ENCODE measurements at regions not wholly inside any gene's neighbourhood (a gene's known extent, or its start where the extent isn't known, plus 50 kb on each side); places are given as distances from the start of the nearest gene placed in this dataset.

DNA sequence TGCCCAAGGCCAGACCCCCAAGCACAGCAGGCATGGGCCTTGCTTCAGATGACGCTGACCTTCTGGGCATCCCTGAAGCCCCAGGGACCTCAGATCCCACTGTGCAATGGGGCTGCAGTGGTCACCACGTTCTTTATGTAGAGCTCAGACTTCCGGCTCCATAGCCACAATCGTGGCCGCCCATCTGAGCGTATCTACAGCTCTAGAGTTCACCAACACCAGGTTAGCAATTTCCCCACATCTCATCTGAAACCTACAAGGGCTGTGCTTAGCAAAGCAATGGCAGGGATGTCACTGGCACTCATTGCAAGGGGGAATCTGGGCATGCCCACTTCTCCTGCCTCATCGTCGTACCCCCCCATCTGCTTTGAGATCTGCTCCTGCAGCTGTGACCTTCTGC lies 384.4 kb upstream of the TSHZ3 start:
- no peaks in the 10 kb centered on the region for H3K27me3 ChIP-seq (ENCODE audit: control insufficient read depth in 1 of 2, insufficient read depth in 2 of 2, low read length in 2 of 2)
- ATAC-seq (no peak), FAIRE-seq (no peak), DNase-seq (ENCODE audit: low spot score) (no peak)
- H2AFZ ChIP-seq (ENCODE audit: low read length), result no peak overlapping the region
- in situ Hi-C loops (cut with HindIII; ENCODE audit: extremely low pct_ligation_motif_present, low pct_unique_long_range_greater_than_20kb), result no loop called here
- TF ChIP-seq POLR2AphosphoS2 (IDR thresholded peaks at IDR 0.05; ENCODE audit: low read depth, low read length), result no peak
- TF ChIP-seq ZNF557 (CRISPR knock-in tag; IDR thresholded peaks at IDR 0.05), result no peak
- no peak for TF ChIP-seq SALL2 (CRISPR knock-in tag; IDR thresholded peaks at IDR 0.05)
- no peak for TF ChIP-seq ZNF460 (CRISPR knock-in tag; IDR thresholded peaks at IDR 0.05; ENCODE audit: borderline replicate concordance)
- no peak for TF ChIP-seq ISX (CRISPR knock-in tag; conservative IDR thresholded peaks at IDR 0.05)
- no peak for TF ChIP-seq HES4 (CRISPR knock-in tag; IDR thresholded peaks at IDR 0.05; ENCODE audit: borderline replicate concordance)
- no peak for TF ChIP-seq RARG (CRISPR knock-in tag; IDR thresholded peaks at IDR 0.05; ENCODE audit: low read depth)
- TF ChIP-seq, protein P1, sequence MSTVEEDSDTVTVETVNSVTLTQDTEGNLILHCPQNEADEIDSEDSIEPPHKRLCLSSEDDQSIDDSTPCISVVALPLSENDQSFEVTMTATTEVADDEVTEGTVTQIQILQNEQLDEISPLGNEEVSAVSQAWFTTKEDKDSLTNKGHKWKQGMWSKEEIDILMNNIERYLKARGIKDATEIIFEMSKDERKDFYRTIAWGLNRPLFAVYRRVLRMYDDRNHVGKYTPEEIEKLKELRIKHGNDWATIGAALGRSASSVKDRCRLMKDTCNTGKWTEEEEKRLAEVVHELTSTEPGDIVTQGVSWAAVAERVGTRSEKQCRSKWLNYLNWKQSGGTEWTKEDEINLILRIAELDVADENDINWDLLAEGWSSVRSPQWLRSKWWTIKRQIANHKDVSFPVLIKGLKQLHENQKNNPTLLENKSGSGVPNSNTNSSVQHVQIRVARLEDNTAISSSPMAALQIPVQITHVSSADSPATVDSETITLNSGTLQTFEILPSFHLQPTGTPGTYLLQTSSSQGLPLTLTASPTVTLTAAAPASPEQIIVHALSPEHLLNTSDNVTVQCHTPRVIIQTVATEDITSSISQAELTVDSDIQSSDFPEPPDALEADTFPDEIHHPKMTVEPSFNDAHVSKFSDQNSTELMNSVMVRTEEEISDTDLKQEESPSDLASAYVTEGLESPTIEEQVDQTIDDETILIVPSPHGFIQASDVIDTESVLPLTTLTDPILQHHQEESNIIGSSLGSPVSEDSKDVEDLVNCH (CRISPR knock-in tag; IDR thresholded peaks at IDR 0.05), result no peak
- no peak for TF ChIP-seq NFKBIZ (CRISPR knock-in tag; IDR thresholded peaks at IDR 0.05)
- H3K4me2 ChIP-seq (ENCODE audit: low read depth, low read length), result no peak overlapping the region
- H3K9me3 ChIP-seq (ENCODE audit: low read length), result peaks cover 89% of the 10 kb centered on the region
- POLR2A ChIA-PET, result no interaction called here
- H3K79me2 ChIP-seq (ENCODE audit: insufficient read depth, low read length), result no peaks in the 10 kb centered on the region
- H3K36me3 ChIP-seq (replicated peaks in 1 of 2; ENCODE audit: control insufficient read depth in 1 of 2, insufficient read depth in 2 of 2, low read length in 2 of 2), result no peaks in the 10 kb centered on the region
- no TSS peak for BruUV-seq (replicated peaks)
- WGBS (ENCODE audit: low lambda C conversion rate), result 29% methylated on average over 6 of the region's 8 CpGs
- H4K20me1 ChIP-seq (ENCODE audit: insufficient read depth, low read length), result no peaks in the 10 kb centered on the region
- no peak overlapping the region for H3K4me3 ChIP-seq (replicated peaks in 1 of 3; ENCODE audit: insufficient read depth in 1 of 3, low read depth in 2 of 3, low read length in 3 of 3)
- CTCF ChIA-PET (ENCODE audit: low intra/inter-chr PET ratio, low total read pairs), result no interaction called here
- intact Hi-C loops (cut with micrococcal nuclease; ENCODE audit: unreplicated experiment), result no loop called here
- no peak overlapping the region for H3K9ac ChIP-seq (ENCODE audit: insufficient read depth, low read depth, low read length)
- H3K4me1 ChIP-seq (ENCODE audit: insufficient read depth, low read length), result no peaks in the 10 kb centered on the region
- H3K27ac ChIP-seq (ENCODE audit: extremely low read length, insufficient read depth, low read length), result no peak overlapping the region

All from HepG2 (cell line).